C4-2B (cell line): ENCODE measurements at regions not wholly inside any gene's neighbourhood (a gene's known extent, or its start where the extent isn't known, plus 50 kb on each side); places are given as distances from the start of the nearest gene placed in this dataset.

Experiments used
- H3K27ac ChIP-seq: fragments of 450-650 bp; 2 replicates; pipeline ENCODE4 v1.5.1; 2017
- CTCF ChIP-seq: fragments of 450-650 bp; conservative IDR thresholded peaks from 2 replicates; pipeline ENCODE4 v1.5.1; 2017; ENCODE audit warnings: mild to moderate bottlenecking
- ZFX ChIP-seq: fragments of 450-650 bp; IDR thresholded peaks from 2 replicates; pipeline ENCODE4 v1.6.1; 2017

GRCh38 chr10:117653170-117653515, 110.6 kb downstream of the EMX2 start:
- no peak overlapping the region for H3K27ac ChIP-seq
- TF ChIP-seq CTCF (no peak), ZFX (no peak)

- no peak overlapping the region for H3K27ac ChIP-seq
- TF ChIP-seq CTCF (no peak), ZFX (no peak)
Measured at GRCh38 chr10:117654105-117654504, 111.6 kb downstream of the EMX2 start.

- no peak overlapping the region for H3K27ac ChIP-seq
- no peak for TF ChIP-seq ZFX
- no peak for TF ChIP-seq CTCF
Measured at GRCh38 chr10:117656385-117657367, 114.1 kb downstream of the EMX2 start.

GRCh38 chr10:117661316-117661715, 118.8 kb downstream of the EMX2 start:
- TF ChIP-seq ZFX: no peak
- TF ChIP-seq CTCF: no peak
- H3K27ac ChIP-seq: no peak overlapping the region

- no peak for TF ChIP-seq ZFX
- no peak for TF ChIP-seq CTCF
- H3K27ac ChIP-seq: no peak overlapping the region
Measured at GRCh38 chr10:117662126-117662525, 119.6 kb downstream of the EMX2 start.

- TF ChIP-seq CTCF: no peak
- no peak for TF ChIP-seq ZFX
- H3K27ac ChIP-seq: no peak overlapping the region
Measured at GRCh38 chr10:117662751-117663540, 120.4 kb downstream of the EMX2 start.

- TF ChIP-seq ZFX (no peak), CTCF (no peak)
- no peak overlapping the region for H3K27ac ChIP-seq
Measured at GRCh38 chr10:117663750-117664149, 121.2 kb downstream of the EMX2 start.
